Muscle of back (tissue), 3 donors: ENCODE measurements at regions not wholly inside any gene's neighbourhood (a gene's known extent, or its start where the extent isn't known, plus 50 kb on each side); places are given as distances from the start of the nearest gene placed in this dataset.
A peak's percentile ranks its signal among the peaks of the same experiment; 100 is the strongest.
"Not testable (repeated sequence)": the region's sequence is repeated elsewhere in the genome, so short reads cannot be mapped to it uniquely, and the experiment has no call there.

Source experiments
- DNase-seq, 3 donors: peaks; one replicate each; pipeline versions ENCODE4 v3.0.0 to v3.0.0-alpha.2; 2013

- no peak for DNase-seq
Observed at GRCh38 chr12:91741932-91742331, 403.7 kb downstream of the BTG1 start.

GRCh38 chr12:91733846-91734245 is 411.8 kb downstream of the BTG1 start:
- peak in 1 of 3 donors; percentile 9 for DNase-seq

- peak in 1 of 3 donors; percentile 10 for DNase-seq
Observed at GRCh38 chr12:91732086-91732485, 413.6 kb downstream of the BTG1 start.

GRCh38 chr12:91729543-91729942 is 416.1 kb downstream of the BTG1 start:
- DNase-seq = no peak

- DNase-seq = no peak
Observed at GRCh38 chr12:91723191-91723590, 422.5 kb downstream of the BTG1 start.

- DNase-seq = no peak
Observed at GRCh38 chr12:91722072-91722471, 423.6 kb downstream of the BTG1 start.

- no peak for DNase-seq
Observed at GRCh38 chr12:91721023-91721422, 424.6 kb downstream of the BTG1 start.

GRCh38 chr12:91718326-91718725 is 427.3 kb downstream of the BTG1 start:
- no peak for DNase-seq

- DNase-seq = no peak
Observed at GRCh38 chr12:91717804-91718203, 427.8 kb downstream of the BTG1 start.

GRCh38 chr12:91711925-91712324 is 433.7 kb downstream of the BTG1 start:
- DNase-seq = not testable (repeated sequence)

GRCh38 chr12:91706466-91706865 is 439.2 kb downstream of the BTG1 start:
- DNase-seq = no peak

- DNase-seq = peak in 1 of 3 donors; percentile 10
Observed at GRCh38 chr12:91704446-91704845, 441.2 kb downstream of the BTG1 start.

GRCh38 chr12:91703491-91704283 is 442.0 kb downstream of the BTG1 start:
- no peak for DNase-seq

- no peak for DNase-seq
Observed at GRCh38 chr12:91702843-91703425, 442.7 kb downstream of the BTG1 start.

GRCh38 chr12:91695964-91696363 is 449.7 kb downstream of the BTG1 start:
- no peak for DNase-seq

- DNase-seq = not testable (repeated sequence)
Observed at GRCh38 chr12:91695406-91695805, 450.2 kb downstream of the BTG1 start.

- no peak for DNase-seq
Observed at GRCh38 chr12:91690531-91690930, 455.1 kb downstream of the BTG1 start.

- no peak for DNase-seq
Observed at GRCh38 chr12:91687052-91688017, 458.3 kb downstream of the BTG1 start.

- DNase-seq = no peak
Observed at GRCh38 chr12:91685917-91686316, 459.7 kb downstream of the BTG1 start.

- DNase-seq = no peak
Observed at GRCh38 chr12:91681751-91682150, 463.9 kb downstream of the BTG1 start.

- DNase-seq = no peak
Observed at GRCh38 chr12:91680864-91681263, 464.8 kb downstream of the BTG1 start.

- DNase-seq = no peak
Observed at GRCh38 chr12:91677556-91677955, 468.1 kb downstream of the BTG1 start.
